Body of pancreas (tissue), 4 donors: ENCODE measurements at regions not wholly inside any gene's neighbourhood (a gene's known extent, or its start where the extent isn't known, plus 50 kb on each side); places are given as distances from the start of the nearest gene placed in this dataset.

ENCODE experiments used
- ATAC-seq: fragments of 150-250 bp; one replicate; pipeline ENCODE4 v1.9.1; 2016
- DNase-seq, 4 donors: peaks; one replicate each; pipeline ENCODE4 v3.0.0-alpha.2; 2019
- H3K27ac ChIP-seq, 4 donors: fragments of 200-600 bp; sonication (generic); 1 replicate in 3 of 4; 2 replicates in 1 of 4; pipeline versions ENCODE4 v1.5.1 to v1.6.1; 2016 to 2019; ENCODE audit warnings: mild to moderate bottlenecking in 1 of 4, mixed read lengths in 1 of 4, moderate library complexity in 1 of 4
- H3K27me3 ChIP-seq, 2 donors: fragments of 200-600 bp; sonication (generic); one replicate each; pipeline ENCODE4 v1.6.0; 2016; ENCODE audit warnings: mild to moderate bottlenecking in 1 of 2
- H3K36me3 ChIP-seq, 2 donors: fragments of 200-600 bp; sonication (generic); replicated peaks in 1 of 2; 2 replicates each; pipeline ENCODE4 v1.5.1; 2016; ENCODE audit warnings: low read depth in 2 of 2; ENCODE audit not compliant: insufficient read depth in 1 of 2
- H3K4me1 ChIP-seq: fragments of 200-600 bp; sonication (generic); one replicate; pipeline ENCODE4 v1.6.0; 2016
- H3K4me3 ChIP-seq, 2 donors: fragments of 200-600 bp; sonication (generic); 1 replicate in 1 of 2; 2 replicates in 1 of 2; pipeline ENCODE4 v1.5.1; 2016 to 2019
- H3K9me3 ChIP-seq, 3 donors: fragments of 200-600 bp; sonication (generic); 1 replicate in 2 of 3; 2 replicates in 1 of 3; pipeline ENCODE4 v1.5.1; 2016
- POLR2A ChIP-seq, 3 donors: fragments of 450-650 bp; IDR thresholded peaks; one replicate each; pipeline ENCODE4 v1.6.1; 2016; ENCODE audit warnings: antibody characterized with exemption in 3 of 3, mild to moderate bottlenecking in 2 of 3
- WGBS, 2 donors: methylation state at CpG; one replicate each; pipeline ENCODE4 v1.1.5; 2017; 5-methylcytosine and 5-hydroxymethylcytosine counted together
- intact Hi-C: fragments of 100-400 bp; cut with DNase I; formaldehyde crosslinking; loops from one replicate; pipeline ENCODE4 v1.15.1; 2023
- TF ChIP-seq, protein P1 (sequence below), 7 experiments: fragments of 450-650 bp in 4 of 7; fragments of 200-600 bp in 3 of 7; sonication (generic) in 3 of 7; IDR thresholded peaks; one replicate each; pipeline ENCODE4 v1.5.1; 2016 to 2019; ENCODE audit warnings: antibody characterized with exemption in 7 of 7

GRCh38 chr5:32973646-32974045, 262.5 kb downstream of the NPR3 start:
- no peak overlapping the region for H3K4me3 ChIP-seq
- no peaks in the 10 kb centered on the region for H3K36me3 ChIP-seq
- H3K9me3 ChIP-seq = no peaks in the 10 kb centered on the region
- H3K27ac ChIP-seq = no peak overlapping the region
- no peaks in the 10 kb centered on the region for H3K27me3 ChIP-seq
- intact Hi-C loops = no loop called here
- DNase-seq (no peak), ATAC-seq (no peak)
- no peaks in the 10 kb centered on the region for H3K4me1 ChIP-seq
- TF ChIP-seq, protein P1, sequence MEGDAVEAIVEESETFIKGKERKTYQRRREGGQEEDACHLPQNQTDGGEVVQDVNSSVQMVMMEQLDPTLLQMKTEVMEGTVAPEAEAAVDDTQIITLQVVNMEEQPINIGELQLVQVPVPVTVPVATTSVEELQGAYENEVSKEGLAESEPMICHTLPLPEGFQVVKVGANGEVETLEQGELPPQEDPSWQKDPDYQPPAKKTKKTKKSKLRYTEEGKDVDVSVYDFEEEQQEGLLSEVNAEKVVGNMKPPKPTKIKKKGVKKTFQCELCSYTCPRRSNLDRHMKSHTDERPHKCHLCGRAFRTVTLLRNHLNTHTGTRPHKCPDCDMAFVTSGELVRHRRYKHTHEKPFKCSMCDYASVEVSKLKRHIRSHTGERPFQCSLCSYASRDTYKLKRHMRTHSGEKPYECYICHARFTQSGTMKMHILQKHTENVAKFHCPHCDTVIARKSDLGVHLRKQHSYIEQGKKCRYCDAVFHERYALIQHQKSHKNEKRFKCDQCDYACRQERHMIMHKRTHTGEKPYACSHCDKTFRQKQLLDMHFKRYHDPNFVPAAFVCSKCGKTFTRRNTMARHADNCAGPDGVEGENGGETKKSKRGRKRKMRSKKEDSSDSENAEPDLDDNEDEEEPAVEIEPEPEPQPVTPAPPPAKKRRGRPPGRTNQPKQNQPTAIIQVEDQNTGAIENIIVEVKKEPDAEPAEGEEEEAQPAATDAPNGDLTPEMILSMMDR (IDR thresholded peaks at IDR 0.05) = no peak
- TF ChIP-seq POLR2A (IDR thresholded peaks at IDR 0.05) = no peak

DNA sequence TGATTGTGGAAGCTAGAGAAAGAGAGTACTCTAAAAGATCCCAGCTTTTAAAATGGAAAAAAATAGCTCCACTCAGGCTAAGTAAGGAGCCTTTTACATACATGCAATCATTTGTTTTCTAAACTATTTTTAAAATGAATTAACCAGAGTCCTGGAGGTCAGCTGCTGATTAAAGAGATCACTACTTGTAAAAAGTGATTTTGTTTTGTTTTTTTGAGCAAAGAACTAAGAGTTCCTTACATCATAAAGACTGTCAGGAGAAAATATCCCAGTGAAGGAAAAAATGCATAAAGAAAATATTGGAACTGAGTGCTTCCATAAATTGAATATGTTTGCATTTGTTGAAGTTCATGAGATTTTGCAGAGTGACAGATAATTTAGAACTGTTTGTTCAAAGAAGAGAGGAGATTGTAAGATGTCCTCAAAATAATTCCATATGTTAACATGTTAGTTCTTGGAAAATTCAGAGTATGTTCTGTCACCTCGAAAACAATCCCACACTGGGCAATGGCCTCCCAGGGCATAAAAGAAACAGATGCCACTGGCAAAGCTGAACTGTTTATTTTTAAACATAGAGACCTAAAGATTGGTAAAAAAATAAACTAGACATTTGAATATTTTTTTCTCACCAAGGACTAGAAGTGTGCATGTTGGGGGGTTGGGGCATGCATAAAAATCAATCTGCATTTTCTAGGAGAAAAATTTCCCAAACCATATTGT, 264.7 kb downstream of the NPR3 start:
- H3K4me3 ChIP-seq = no peak overlapping the region
- intact Hi-C loops = no loop called here
- no peaks in the 10 kb centered on the region for H3K36me3 ChIP-seq
- no peaks in the 10 kb centered on the region for H3K9me3 ChIP-seq
- WGBS, 2 donors = 64 to 65% methylated on average over 1 of the region's 1 CpG
- no peaks in the 10 kb centered on the region for H3K27me3 ChIP-seq
- DNase-seq (no peak), ATAC-seq (no peak)
- no peak for TF ChIP-seq POLR2A (IDR thresholded peaks at IDR 0.05)
- TF ChIP-seq, protein P1 (IDR thresholded peaks at IDR 0.05) = no peak
- no peaks in the 10 kb centered on the region for H3K4me1 ChIP-seq
- H3K27ac ChIP-seq = no peak overlapping the region

DNA sequence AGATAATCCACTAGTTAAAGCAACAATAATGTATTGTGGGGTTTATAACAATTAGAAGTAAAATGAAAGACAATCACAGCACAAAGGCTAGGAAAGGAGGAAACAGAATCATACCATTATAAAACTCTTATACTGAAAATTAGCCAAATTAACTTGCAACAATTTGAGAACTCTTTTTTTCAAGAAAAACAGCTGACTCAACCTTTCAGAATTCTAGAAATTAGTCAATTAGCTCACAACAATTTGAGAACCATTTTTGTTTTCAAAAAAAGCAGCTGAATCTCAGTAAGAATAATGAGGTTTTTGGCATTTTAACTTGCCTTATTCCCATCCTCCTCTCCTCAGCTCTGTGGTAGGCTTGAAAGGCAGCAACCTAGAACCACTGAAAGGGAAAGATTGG, 269.9 kb downstream of the NPR3 start:
- ATAC-seq (no peak), DNase-seq (no peak)
- Histone ChIP-seq H3K4me1 (no peaks in the 10 kb centered on the region), H3K36me3 (no peaks in the 10 kb centered on the region), H3K9me3 (peaks cover 0 to 4% (median 0%) of the 10 kb centered on the region in 3 donors), H3K27me3 (no peaks in the 10 kb centered on the region), H3K4me3 (no peak overlapping the region), H3K27ac (no peak overlapping the region)
- intact Hi-C loops = no loop called here
- TF ChIP-seq, protein P1 (IDR thresholded peaks at IDR 0.05) = no peak
- no peak for TF ChIP-seq POLR2A (IDR thresholded peaks at IDR 0.05)

- H3K36me3 ChIP-seq = no peaks in the 10 kb centered on the region
- no peaks in the 10 kb centered on the region for H3K27me3 ChIP-seq
- WGBS, 2 donors = 59 to 64% methylated on average over 4 of the region's 4 CpGs
- ATAC-seq (no peak), DNase-seq (no peak)
- intact Hi-C loops = no loop called here
- TF ChIP-seq, protein P1 (IDR thresholded peaks at IDR 0.05) = no peak
- no peak for TF ChIP-seq POLR2A (IDR thresholded peaks at IDR 0.05)
- H3K27ac ChIP-seq = no peak overlapping the region
- no peak overlapping the region for H3K4me3 ChIP-seq
- no peaks in the 10 kb centered on the region for H3K4me1 ChIP-seq
- peaks cover 0 to 4% (median 0%) of the 10 kb centered on the region in 3 donors for H3K9me3 ChIP-seq
Observed at GRCh38 chr5:32984851-32985610, 273.9 kb downstream of the NPR3 start.
